ENCODE measurements at regions not wholly inside any gene's neighbourhood (a gene's known extent, or its start where the extent isn't known, plus 50 kb on each side); places are given as distances from the start of the nearest gene placed in this dataset.

GRCh38 chr6:43993881-43994523 lies 133.2 kb downstream of the MRPL14 start:
- H3K4me1 ChIP-seq (ENCODE audit: insufficient read depth, low read length): peaks cover 18% of the 10 kb centered on the region
- H3K36me3 ChIP-seq (ENCODE audit: insufficient read depth, low read length): no peaks in the 10 kb centered on the region
- H3K4me3 ChIP-seq (ENCODE audit: low read length): no peak overlapping the region
- no peak overlapping the region; the same call in 1 of the 2 replicates for H3K27ac ChIP-seq (ENCODE audit: low read depth, low read length)
- 68% methylated on average over 5 of the region's 5 CpGs for WGBS
- no peaks in the 10 kb centered on the region for H3K27me3 ChIP-seq (ENCODE audit: insufficient read depth, low read length)
- H3K9me3 ChIP-seq (ENCODE audit: insufficient read depth, low read depth, low read length): no peaks in the 10 kb centered on the region
- no peak overlapping the region for H3K9ac ChIP-seq (ENCODE audit: low read depth, low read length)

DNA sequence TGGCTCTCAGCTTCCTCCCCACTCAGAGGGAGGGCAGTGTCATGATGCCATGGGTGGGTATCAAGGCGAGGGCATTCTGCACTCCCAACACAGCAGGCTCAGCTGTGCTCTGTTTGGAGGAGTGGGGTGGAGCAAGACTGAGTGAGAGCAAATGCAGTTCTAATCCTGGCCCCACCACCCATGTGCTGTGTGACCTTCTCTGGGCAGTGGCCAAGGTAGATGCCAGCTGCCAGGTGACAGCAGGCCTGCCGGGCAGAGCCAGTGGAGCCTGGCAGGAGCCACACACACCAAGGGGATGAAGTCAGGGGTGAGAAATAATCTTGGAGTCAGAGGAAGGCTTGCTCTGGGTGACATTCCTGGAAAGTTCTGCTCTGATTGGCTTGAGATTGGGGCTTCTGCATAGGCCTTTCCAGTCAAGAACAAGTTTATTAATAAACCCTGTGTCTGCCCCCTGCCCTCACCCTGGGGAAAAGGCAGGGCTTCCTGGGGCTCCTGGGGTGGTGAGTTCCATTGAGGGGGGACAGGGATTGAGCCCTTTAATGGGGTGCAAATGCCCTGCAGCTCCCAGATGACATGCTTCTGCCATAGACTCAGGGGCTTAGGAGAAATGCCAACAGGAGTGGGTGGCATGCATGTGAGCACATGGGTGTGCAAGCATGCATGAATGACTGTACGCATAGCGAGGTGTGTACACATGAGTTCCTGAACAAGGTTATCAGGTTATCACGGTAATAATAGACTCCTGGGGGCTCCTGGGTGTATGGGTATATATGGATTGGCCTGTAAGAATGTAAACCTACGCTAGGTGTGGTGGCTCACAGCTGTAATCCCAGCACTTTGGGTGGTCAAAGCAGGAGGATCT lies 134.2 kb downstream of the MRPL14 start:
- no peaks in the 10 kb centered on the region for H3K36me3 ChIP-seq (ENCODE audit: insufficient read depth, low read length)
- WGBS: 95% methylated on average over 6 of the region's 6 CpGs
- H3K4me1 ChIP-seq (ENCODE audit: insufficient read depth, low read length): peaks cover 18% of the 10 kb centered on the region
- no peak overlapping the region for H3K4me3 ChIP-seq (ENCODE audit: low read length)
- no peaks in the 10 kb centered on the region for H3K27me3 ChIP-seq (ENCODE audit: insufficient read depth, low read length)
- no peak overlapping the region for H3K27ac ChIP-seq (ENCODE audit: low read depth, low read length)
- H3K9me3 ChIP-seq (ENCODE audit: insufficient read depth, low read depth, low read length): no peaks in the 10 kb centered on the region
- no peak overlapping the region for H3K9ac ChIP-seq (ENCODE audit: low read depth, low read length)

DNA sequence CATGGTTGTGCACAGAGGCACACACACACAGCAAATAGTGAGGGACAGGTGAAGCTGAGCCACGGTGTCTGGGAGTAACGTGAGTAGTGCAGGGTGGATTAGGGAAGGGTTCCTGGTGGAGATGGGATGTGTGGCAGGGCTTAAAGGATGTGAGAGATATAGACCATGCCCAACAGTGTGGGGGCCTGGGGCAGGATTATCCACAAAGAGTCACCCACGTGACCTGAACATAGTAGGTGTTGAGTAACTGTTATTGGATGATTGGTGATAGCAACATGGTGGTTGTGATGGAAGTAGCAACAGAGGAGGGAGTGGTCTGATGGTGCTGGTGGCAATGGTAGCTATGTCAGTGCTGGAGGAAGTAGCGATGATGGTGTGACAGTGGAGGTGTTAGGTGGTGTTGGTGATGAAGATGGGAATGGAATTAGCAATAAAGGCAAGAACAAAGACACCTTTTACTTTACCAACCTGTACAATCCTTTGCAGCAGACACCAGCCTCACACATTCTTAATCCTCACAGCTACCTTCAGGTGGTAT lies 135.1 kb downstream of the MRPL14 start:
- Histone ChIP-seq H3K36me3 (ENCODE audit: insufficient read depth, low read length) (no peaks in the 10 kb centered on the region), H3K4me1 (ENCODE audit: insufficient read depth, low read length) (peaks cover 18% of the 10 kb centered on the region), H3K4me3 (ENCODE audit: low read length) (no peak overlapping the region), H3K27ac (ENCODE audit: low read depth, low read length) (no peak overlapping the region), H3K9ac (ENCODE audit: low read depth, low read length) (no peak overlapping the region), H3K9me3 (ENCODE audit: insufficient read depth, low read depth, low read length) (no peaks in the 10 kb centered on the region), H3K27me3 (ENCODE audit: insufficient read depth, low read length) (no peaks in the 10 kb centered on the region)
- 97% methylated on average over 4 of the region's 4 CpGs for WGBS

DNA sequence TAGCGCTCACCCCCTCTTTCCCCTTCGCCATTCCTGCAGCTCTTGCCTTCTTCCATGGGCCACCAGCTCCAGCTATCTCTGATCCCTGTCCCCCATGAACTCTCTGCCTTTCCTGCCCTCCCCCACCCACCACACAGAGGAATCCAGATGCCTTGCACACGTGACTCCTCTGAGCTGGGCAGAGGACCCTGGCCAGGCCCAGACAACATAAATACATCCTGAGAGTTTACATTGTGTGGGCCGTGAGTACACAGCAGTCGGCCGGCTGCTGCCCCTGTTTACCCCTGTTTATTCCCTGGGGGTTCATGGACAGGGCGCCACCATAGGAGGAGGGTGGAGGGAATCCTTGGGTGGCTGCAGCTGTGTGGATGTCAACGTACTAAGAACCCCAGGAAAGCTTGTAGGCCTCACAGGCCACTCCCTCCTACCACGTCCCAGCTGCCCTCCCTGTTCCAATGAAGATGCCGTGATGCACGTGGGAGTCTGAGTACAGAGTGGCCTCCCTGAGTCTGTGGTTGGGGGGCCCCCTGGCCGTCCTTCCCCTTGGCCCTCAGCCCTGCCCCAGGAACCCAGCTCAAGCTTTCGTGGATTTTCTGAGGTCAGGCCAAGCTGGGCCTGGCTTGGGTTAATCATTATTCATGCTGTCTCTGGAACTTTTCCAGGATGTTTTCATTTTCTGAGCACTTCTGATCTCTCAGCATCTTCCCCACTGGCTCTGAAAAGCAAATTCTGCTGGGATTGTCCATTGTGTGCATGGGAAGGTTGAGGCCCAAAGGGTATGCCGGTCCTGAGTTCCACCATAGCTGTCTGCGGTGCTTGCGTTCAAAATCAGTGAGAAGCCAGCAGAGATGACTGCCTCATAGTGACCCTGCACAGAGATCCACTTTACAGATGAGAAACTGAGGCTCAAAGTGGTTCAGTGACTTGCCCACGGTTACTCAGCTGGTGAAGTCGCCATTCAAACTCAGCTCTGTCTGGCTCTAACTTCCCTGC lies 136.3 kb downstream of the MRPL14 start:
- H3K9ac ChIP-seq (ENCODE audit: low read depth, low read length): no peak overlapping the region
- H3K27ac ChIP-seq (ENCODE audit: low read depth, low read length): no peak overlapping the region

GRCh38 chr6:43990275-43990626 lies 137.0 kb downstream of the MRPL14 start:
- no peak overlapping the region for H3K9ac ChIP-seq (ENCODE audit: low read depth, low read length)
- H3K9me3 ChIP-seq (ENCODE audit: insufficient read depth, low read depth, low read length): no peaks in the 10 kb centered on the region
- no peak overlapping the region for H3K4me3 ChIP-seq (ENCODE audit: low read length)
- H3K36me3 ChIP-seq (ENCODE audit: insufficient read depth, low read length): no peaks in the 10 kb centered on the region
- WGBS: 84% methylated on average over 9 of the region's 9 CpGs
- no peak overlapping the region for H3K27ac ChIP-seq (ENCODE audit: low read depth, low read length)
- H3K27me3 ChIP-seq (ENCODE audit: insufficient read depth, low read length): no peaks in the 10 kb centered on the region
- H3K4me1 ChIP-seq (ENCODE audit: insufficient read depth, low read length): peaks cover 19% of the 10 kb centered on the region

More for the DNA sequence above, 136.3 kb downstream of the MRPL14 start:
- Histone ChIP-seq H3K27me3 (ENCODE audit: insufficient read depth, low read length) (no peaks in the 10 kb centered on the region), H3K9me3 (ENCODE audit: insufficient read depth, low read depth, low read length) (no peaks in the 10 kb centered on the region), H3K4me3 (ENCODE audit: low read length) (no peak overlapping the region), H3K36me3 (ENCODE audit: insufficient read depth, low read length) (no peaks in the 10 kb centered on the region), H3K4me1 (ENCODE audit: insufficient read depth, low read length) (peaks cover 18% of the 10 kb centered on the region)
- WGBS: 85% methylated on average over 18 of the region's 18 CpGs

GRCh38 chr6:43989581-43990146 lies 137.6 kb downstream of the MRPL14 start:
- H3K9ac ChIP-seq (ENCODE audit: low read depth, low read length): no peak overlapping the region
- WGBS: 86% methylated on average over 10 of the region's 10 CpGs
- no peak overlapping the region for H3K4me3 ChIP-seq (ENCODE audit: low read length)
- peaks cover 23% of the 10 kb centered on the region for H3K4me1 ChIP-seq (ENCODE audit: insufficient read depth, low read length)
- no peak overlapping the region for H3K27ac ChIP-seq (ENCODE audit: low read depth, low read length)
- no peaks in the 10 kb centered on the region for H3K27me3 ChIP-seq (ENCODE audit: insufficient read depth, low read length)
- H3K9me3 ChIP-seq (ENCODE audit: insufficient read depth, low read depth, low read length): no peaks in the 10 kb centered on the region
- H3K36me3 ChIP-seq (ENCODE audit: insufficient read depth, low read length): no peaks in the 10 kb centered on the region

DNA sequence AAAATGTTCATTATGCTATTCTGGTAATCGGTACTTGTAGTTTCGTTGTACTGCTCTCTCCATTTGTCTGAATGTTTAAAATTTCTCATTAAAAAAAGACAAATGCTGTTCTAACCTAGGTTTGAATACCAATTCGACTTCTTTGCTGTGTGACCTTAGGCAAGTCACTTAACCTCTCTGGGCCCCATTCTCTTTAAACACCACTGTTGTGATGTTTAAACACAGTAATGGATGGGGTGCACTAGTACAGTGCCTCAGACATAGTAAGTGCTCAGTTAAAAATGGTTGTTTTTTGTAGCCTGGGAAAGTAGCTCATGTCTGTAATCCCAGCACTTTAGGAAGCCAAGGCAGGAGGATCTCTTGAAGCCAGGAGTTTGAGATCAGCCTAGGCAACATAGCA lies 138.5 kb downstream of the MRPL14 start:
- Histone ChIP-seq H3K36me3 (ENCODE audit: insufficient read depth, low read length) (no peaks in the 10 kb centered on the region), H3K4me1 (ENCODE audit: insufficient read depth, low read length) (peaks cover 14% of the 10 kb centered on the region), H3K27me3 (ENCODE audit: insufficient read depth, low read length) (no peaks in the 10 kb centered on the region)

GRCh38 chr6:43987838-43988439 lies 139.3 kb downstream of the MRPL14 start:
- 95% methylated on average over 7 of the region's 7 CpGs for WGBS
- Histone ChIP-seq H3K27me3 (ENCODE audit: insufficient read depth, low read length) (no peaks in the 10 kb centered on the region), H3K4me1 (ENCODE audit: insufficient read depth, low read length) (peaks cover 14% of the 10 kb centered on the region; the same call in 1 of the 2 replicates)

More for the DNA sequence above, 138.5 kb downstream of the MRPL14 start:
- 94% methylated on average over 3 of the region's 3 CpGs for WGBS
- Histone ChIP-seq H3K27ac (ENCODE audit: low read depth, low read length) (no peak overlapping the region), H3K9ac (ENCODE audit: low read depth, low read length) (no peak overlapping the region), H3K9me3 (ENCODE audit: insufficient read depth, low read depth, low read length) (no peaks in the 10 kb centered on the region), H3K4me3 (ENCODE audit: low read length) (no peak overlapping the region)

DNA sequence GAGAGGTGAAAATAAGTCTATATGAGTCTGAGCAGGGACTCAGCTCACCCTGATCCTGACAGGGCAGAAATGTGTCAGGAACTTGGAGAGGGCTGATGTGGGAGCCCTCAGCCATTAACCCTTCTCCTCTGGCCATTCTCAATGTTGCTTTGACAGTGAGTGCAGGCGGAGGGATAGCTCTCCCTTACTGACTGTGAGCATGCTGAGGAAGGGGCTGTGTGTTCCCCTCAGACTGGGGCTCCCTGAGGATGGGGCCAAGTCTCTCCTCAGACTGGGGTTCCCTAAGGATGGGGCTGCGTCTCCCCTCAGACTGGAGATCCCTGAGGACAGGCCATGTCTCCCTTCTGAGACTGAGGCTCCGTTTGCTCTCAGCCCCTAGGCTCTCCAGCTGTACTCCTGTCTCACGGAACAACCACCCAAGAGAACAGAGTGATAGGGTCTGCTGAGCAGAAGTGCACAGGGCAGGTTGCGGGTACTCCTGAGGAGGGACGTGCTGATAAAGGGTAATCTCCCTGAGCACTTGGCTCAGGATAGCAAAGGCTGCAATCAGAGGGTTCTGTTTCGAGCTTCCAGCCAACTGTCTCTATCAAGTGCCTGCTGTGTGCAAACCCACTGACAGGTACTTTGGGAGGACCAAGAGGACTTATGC lies 141.0 kb downstream of the MRPL14 start:
- WGBS: 87% methylated on average over 7 of the region's 7 CpGs
- Histone ChIP-seq H3K36me3 (ENCODE audit: insufficient read depth, low read length) (no peaks in the 10 kb centered on the region), H3K4me1 (ENCODE audit: insufficient read depth, low read length) (peaks cover 14% of the 10 kb centered on the region; the same call in 1 of the 2 replicates), H3K27me3 (ENCODE audit: insufficient read depth, low read length) (no peaks in the 10 kb centered on the region), H3K4me3 (ENCODE audit: low read length) (no peak overlapping the region), H3K27ac (ENCODE audit: low read depth, low read length) (no peak overlapping the region), H3K9me3 (ENCODE audit: insufficient read depth, low read depth, low read length) (no peaks in the 10 kb centered on the region), H3K9ac (ENCODE audit: low read depth, low read length) (no peak overlapping the region)

More at GRCh38 chr6:43987838-43988439, 139.3 kb downstream of the MRPL14 start:
- H3K9me3 ChIP-seq (ENCODE audit: insufficient read depth, low read depth, low read length): no peaks in the 10 kb centered on the region
- no peaks in the 10 kb centered on the region for H3K36me3 ChIP-seq (ENCODE audit: insufficient read depth, low read length)
- no peak overlapping the region for H3K27ac ChIP-seq (ENCODE audit: low read depth, low read length)
- H3K4me3 ChIP-seq (ENCODE audit: low read length): no peak overlapping the region
- H3K9ac ChIP-seq (ENCODE audit: low read depth, low read length): no peak overlapping the region

- peaks cover 9% of the 10 kb centered on the region; the same call in 1 of the 2 replicates for H3K4me1 ChIP-seq (ENCODE audit: insufficient read depth, low read length)
- no peak overlapping the region for H3K4me3 ChIP-seq (ENCODE audit: low read length)
- no peaks in the 10 kb centered on the region for H3K27me3 ChIP-seq (ENCODE audit: insufficient read depth, low read length)
- H3K9ac ChIP-seq (ENCODE audit: low read depth, low read length): no peak overlapping the region
- 94% methylated on average over 2 of the region's 2 CpGs for WGBS
- no peaks in the 10 kb centered on the region for H3K36me3 ChIP-seq (ENCODE audit: insufficient read depth, low read length)
- H3K9me3 ChIP-seq (ENCODE audit: insufficient read depth, low read depth, low read length): no peaks in the 10 kb centered on the region
- H3K27ac ChIP-seq (ENCODE audit: low read depth, low read length): no peak overlapping the region
Observed at GRCh38 chr6:43985329-43985728, 141.9 kb downstream of the MRPL14 start.
